SK-N-SH treated with all-trans-retinoic acid at 6 μM for 48 hours (cell line): ENCODE measurements at regions not wholly inside any gene's neighbourhood (a gene's known extent, or its start where the extent isn't known, plus 50 kb on each side); places are given as distances from the start of the nearest gene placed in this dataset.

Experiments used
- ATAC-seq: fragments of 200-7000 bp; cut with Tn5 transposase; 3 replicates; pipeline ENCODE4 v1.9.1; 2020; ENCODE audit warnings: mild to moderate bottlenecking, moderate library complexity
- ARNTL ChIP-seq: fragments of 450-650 bp; formaldehyde crosslinking; IDR thresholded peaks from 2 replicates; pipeline ENCODE4 v1.5.0; 2020; ENCODE audit warnings: low read depth, mild to moderate bottlenecking, moderate library complexity, borderline replicate concordance
- BACH2 ChIP-seq: fragments of 250-450 bp; sonication (Bioruptor Pico); IDR thresholded peaks from 2 replicates; pipeline ENCODE4 v1.9.0; 2021; ENCODE audit warnings: mild to moderate bottlenecking, borderline replicate concordance
- CREB5 ChIP-seq: fragments of 250-450 bp; sonication (Bioruptor Pico); IDR thresholded peaks from 2 replicates; pipeline ENCODE4 v1.5.1; 2020; ENCODE audit warnings: low read depth, mild to moderate bottlenecking, moderate library complexity
- CSDC2 ChIP-seq: fragments of 250-450 bp; sonication (Bioruptor Pico); IDR thresholded peaks from 2 replicates; pipeline ENCODE4 v1.5.0; 2020; ENCODE audit warnings: mild to moderate bottlenecking, moderate library complexity
- CSRNP3 ChIP-seq: fragments of 250-450 bp; sonication (Bioruptor Pico); IDR thresholded peaks from 2 replicates; pipeline ENCODE4 v1.5.1; 2021; ENCODE audit warnings: mild to moderate bottlenecking, moderate library complexity
- ESRRG ChIP-seq: fragments of 250-450 bp; sonication (Bioruptor Pico); IDR thresholded peaks from 2 replicates; pipeline ENCODE4 v1.6.1; 2021; ENCODE audit warnings: mild to moderate bottlenecking
- GLIS3 ChIP-seq: fragments of 250-450 bp; sonication (Bioruptor Pico); IDR thresholded peaks from 2 replicates; pipeline ENCODE4 v1.5.0; 2020; ENCODE audit warnings: mild to moderate bottlenecking, moderate library complexity
- ISL1 ChIP-seq: fragments of 250-450 bp; sonication (Bioruptor Pico); IDR thresholded peaks from 2 replicates; pipeline ENCODE4 v2.1.2; 2022; ENCODE audit warnings: mild to moderate bottlenecking, moderate library complexity
- OSR1 ChIP-seq: fragments of 250-450 bp; sonication (Bioruptor Pico); IDR thresholded peaks from 2 replicates; pipeline ENCODE4 v1.8.0; 2022; ENCODE audit warnings: moderate library complexity, mild to moderate bottlenecking, inconsistent platforms
- PATZ1 ChIP-seq: fragments of 250-450 bp; sonication (Bioruptor Pico); IDR thresholded peaks from 2 replicates; pipeline ENCODE4 v1.8.0; 2020; ENCODE audit warnings: mild to moderate bottlenecking, moderate library complexity, borderline replicate concordance
- POU6F1 ChIP-seq: fragments of 250-450 bp; sonication (Bioruptor Pico); IDR thresholded peaks from 2 replicates; pipeline ENCODE4 v1.8.0; 2021; ENCODE audit warnings: low read depth, mild to moderate bottlenecking, moderate library complexity, borderline replicate concordance
- PPARA ChIP-seq: fragments of 250-450 bp; sonication (Bioruptor Pico); IDR thresholded peaks from 2 replicates; pipeline ENCODE4 v1.5.0; 2020; ENCODE audit warnings: mild to moderate bottlenecking, borderline replicate concordance
- RARB ChIP-seq: fragments of 250-450 bp; sonication (Bioruptor Pico); IDR thresholded peaks from 2 replicates; pipeline ENCODE4 v1.8.0; 2021; ENCODE audit warnings: mild to moderate bottlenecking, moderate library complexity
- SNAI2 ChIP-seq: fragments of 250-450 bp; sonication (Bioruptor Pico); IDR thresholded peaks from 2 replicates; pipeline ENCODE4 v1.5.0; 2020; ENCODE audit warnings: mild to moderate bottlenecking, moderate library complexity
- TCF4 ChIP-seq: fragments of 250-450 bp; sonication (Bioruptor Pico); IDR thresholded peaks from 2 replicates; pipeline ENCODE4 v1.8.0; 2021; ENCODE audit warnings: mild to moderate bottlenecking, moderate library complexity, borderline replicate concordance
- TOX ChIP-seq: fragments of 250-450 bp; sonication (Bioruptor Pico); IDR thresholded peaks from 2 replicates; pipeline ENCODE4 v1.8.0; 2021; ENCODE audit warnings: mild to moderate bottlenecking, moderate library complexity, borderline replicate concordance
- TSHZ2 ChIP-seq: fragments of 250-450 bp; sonication (Bioruptor Pico); IDR thresholded peaks from 2 replicates; pipeline ENCODE4 v1.5.0; 2020; ENCODE audit warnings: mild to moderate bottlenecking, moderate library complexity
- ZC3H10 ChIP-seq: fragments of 250-450 bp; sonication (Bioruptor Pico); IDR thresholded peaks from 2 replicates; pipeline ENCODE4 v1.5.1; 2021; ENCODE audit warnings: mild to moderate bottlenecking, moderate library complexity
- ZFP3 ChIP-seq: fragments of 250-450 bp; sonication (Bioruptor Pico); IDR thresholded peaks from 2 replicates; pipeline ENCODE4 v1.5.0; 2020; ENCODE audit warnings: mild to moderate bottlenecking, moderate library complexity
- ZFP30 ChIP-seq: fragments of 450-650 bp; formaldehyde crosslinking; IDR thresholded peaks from 2 replicates; pipeline ENCODE4 v1.5.0; 2022; ENCODE audit warnings: mild to moderate bottlenecking, moderate library complexity
- ZNF565 ChIP-seq: fragments of 450-650 bp; formaldehyde crosslinking; conservative IDR thresholded peaks from 2 replicates; pipeline ENCODE4 v1.5.0; 2020; ENCODE audit warnings: low read depth, mild to moderate bottlenecking, moderate library complexity
- ZNF70 ChIP-seq: fragments of 450-650 bp; formaldehyde crosslinking; IDR thresholded peaks from 2 replicates; pipeline ENCODE4 v1.5.0; 2020; ENCODE audit warnings: mild to moderate bottlenecking, moderate library complexity
- ZNF8 ChIP-seq: fragments of 450-650 bp; formaldehyde crosslinking; IDR thresholded peaks from 2 replicates; pipeline ENCODE4 v1.5.0; 2020; ENCODE audit warnings: mild to moderate bottlenecking, moderate library complexity

GRCh38 chr4:180418819-180419531 is 1824.2 kb upstream of the TENM3 start:
- TF ChIP-seq OSR1, result no peak
- TF ChIP-seq ZNF70, result no peak
- no peak for TF ChIP-seq ISL1 (CRISPR knock-in tag)
- TF ChIP-seq ZNF565 (CRISPR knock-in tag), result no peak
- no peak for TF ChIP-seq CSRNP3
- TF ChIP-seq SNAI2 (CRISPR knock-in tag), result no peak
- TF ChIP-seq RARB (CRISPR knock-in tag), result no peak
- no peak for TF ChIP-seq PPARA (CRISPR knock-in tag)
- no peak for TF ChIP-seq ZFP3 (CRISPR knock-in tag)
- no peak for TF ChIP-seq TSHZ2 (CRISPR knock-in tag)
- TF ChIP-seq TOX (CRISPR knock-in tag), result no peak
- TF ChIP-seq ZFP30 (CRISPR knock-in tag), result no peak
- no peak for TF ChIP-seq POU6F1 (CRISPR knock-in tag)
- no peak for TF ChIP-seq GLIS3 (CRISPR knock-in tag)
- TF ChIP-seq ZC3H10 (CRISPR knock-in tag), result no peak
- no peak for TF ChIP-seq TCF4
- TF ChIP-seq BACH2 (CRISPR knock-in tag), result no peak
- no peak for TF ChIP-seq ARNTL
- TF ChIP-seq ESRRG (CRISPR knock-in tag), result no peak
- TF ChIP-seq CSDC2 (CRISPR knock-in tag), result no peak
- TF ChIP-seq, all 23 proteins: peak for 0
- no peak for ATAC-seq

GRCh38 chr4:180422989-180423711 is 1820.1 kb upstream of the TENM3 start:
- TF ChIP-seq TCF4 (peak; percentile 47), SNAI2 (CRISPR knock-in tag) (no peak), ARNTL (no peak), ESRRG (CRISPR knock-in tag) (no peak)
- ATAC-seq, result no peak

GRCh38 chr4:180423712-180424057 is 1819.5 kb upstream of the TENM3 start:
- TF ChIP-seq PATZ1 (CRISPR knock-in tag) (no peak), OSR1 (no peak), ZNF8 (CRISPR knock-in tag) (no peak), ARNTL (no peak), CREB5 (CRISPR knock-in tag) (no peak), ZNF565 (CRISPR knock-in tag) (no peak), ZFP30 (CRISPR knock-in tag) (no peak), CSDC2 (CRISPR knock-in tag) (no peak), ZC3H10 (CRISPR knock-in tag) (no peak), BACH2 (CRISPR knock-in tag) (no peak), CSRNP3 (no peak), ISL1 (CRISPR knock-in tag) (no peak), RARB (CRISPR knock-in tag) (no peak), POU6F1 (CRISPR knock-in tag) (no peak)
- ATAC-seq, result no peak
